ENCODE measurements at regions not wholly inside any gene's neighbourhood (a gene's known extent, or its start where the extent isn't known, plus 50 kb on each side); places are given as distances from the start of the nearest gene placed in this dataset.

DNA sequence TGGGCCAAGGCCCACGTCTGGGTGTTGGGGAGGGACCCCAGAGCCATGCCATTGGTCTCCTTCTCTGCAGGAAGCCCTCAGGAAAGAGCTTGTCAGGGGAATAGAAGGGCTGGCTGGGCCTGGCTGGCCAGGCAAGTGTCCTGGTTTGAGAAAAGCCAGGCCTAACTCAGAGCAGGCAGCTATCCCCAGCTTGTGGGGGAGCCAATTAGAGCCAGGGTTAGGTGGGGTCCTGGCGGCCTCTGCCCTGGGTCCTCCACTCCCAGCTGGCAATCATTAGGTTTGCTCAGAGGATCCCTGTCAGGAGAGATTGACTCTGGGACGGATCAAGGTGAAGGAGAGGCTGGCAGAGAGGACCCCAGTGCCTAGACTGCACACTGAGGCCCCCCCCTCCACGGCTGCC is 64.8 kb downstream of the PJA1 start:
- no peaks in the 10 kb centered on the region for H3K36me3 ChIP-seq (ENCODE audit: control insufficient read depth in 2 of 2, insufficient read depth in 2 of 2, low read length in 1 of 2)
- no peak overlapping the region for H3K27ac ChIP-seq (ENCODE audit: control insufficient read depth, insufficient read depth)
- H4K20me1 ChIP-seq (ENCODE audit: control insufficient read depth, insufficient read depth): no peaks in the 10 kb centered on the region
- no peak overlapping the region for H2AFZ ChIP-seq (ENCODE audit: control insufficient read depth, low read depth, low read length)
- RAD21 ChIA-PET (ENCODE audit: unreplicated experiment): no interaction called here
- H3K4me1 ChIP-seq (ENCODE audit: control insufficient read depth, insufficient read depth, low read length): no peaks in the 10 kb centered on the region
- no peak overlapping the region for H3K4me2 ChIP-seq (ENCODE audit: control insufficient read depth, insufficient read depth)
- WGBS (ENCODE audit: insufficient coverage, insufficient replicate concordance, low lambda C conversion rate, missing lambda C conversion rate): 2% methylated on average over 4 of the region's 4 CpGs
- H3K4me3 ChIP-seq: no peak overlapping the region
- ATAC-seq: no peak
- no peak for FAIRE-seq
- SMC1A ChIA-PET (ENCODE audit: uncharacterized antibody, unreplicated experiment): no interaction called here
- TF ChIP-seq ZNF207 (IDR thresholded peaks at IDR 0.05; ENCODE audit: borderline replicate concordance) (no peak), TBL1XR1 (IDR thresholded peaks at IDR 0.05; ENCODE audit: low read depth, low read length) (no peak), PML (IDR thresholded peaks at IDR 0.05; ENCODE audit: low read length) (no peak), PAX8 (IDR thresholded peaks at IDR 0.05) (no peak), NRF1 (conservative IDR thresholded peaks at IDR 0.05; ENCODE audit: low read depth, low read length) (no peak), CBX3 (IDR thresholded peaks at IDR 0.05; ENCODE audit: borderline replicate concordance, low read depth) (no peak), CREB1 (IDR thresholded peaks at IDR 0.05; ENCODE audit: low read depth) (no peak), HDGF (IDR thresholded peaks at IDR 0.05) (no peak), ATF7 (IDR thresholded peaks at IDR 0.05; ENCODE audit: low read depth) (no peak), TCF12 (IDR thresholded peaks at IDR 0.05; ENCODE audit: low read depth, low read length) (no peak), SREBF2 (IDR thresholded peaks at IDR 0.05; ENCODE audit: low read length) (no peak), RFX5 (IDR thresholded peaks at IDR 0.05; ENCODE audit: low read depth, low read length) (no peak), NFYB (IDR thresholded peaks at IDR 0.05; ENCODE audit: insufficient read depth, low read depth, low read length) (no peak), RB1 (IDR thresholded peaks at IDR 0.05; ENCODE audit: borderline replicate concordance) (no peak), BMI1 (IDR thresholded peaks at IDR 0.05; ENCODE audit: borderline replicate concordance) (no peak)
- TF ChIP-seq, protein P1, sequence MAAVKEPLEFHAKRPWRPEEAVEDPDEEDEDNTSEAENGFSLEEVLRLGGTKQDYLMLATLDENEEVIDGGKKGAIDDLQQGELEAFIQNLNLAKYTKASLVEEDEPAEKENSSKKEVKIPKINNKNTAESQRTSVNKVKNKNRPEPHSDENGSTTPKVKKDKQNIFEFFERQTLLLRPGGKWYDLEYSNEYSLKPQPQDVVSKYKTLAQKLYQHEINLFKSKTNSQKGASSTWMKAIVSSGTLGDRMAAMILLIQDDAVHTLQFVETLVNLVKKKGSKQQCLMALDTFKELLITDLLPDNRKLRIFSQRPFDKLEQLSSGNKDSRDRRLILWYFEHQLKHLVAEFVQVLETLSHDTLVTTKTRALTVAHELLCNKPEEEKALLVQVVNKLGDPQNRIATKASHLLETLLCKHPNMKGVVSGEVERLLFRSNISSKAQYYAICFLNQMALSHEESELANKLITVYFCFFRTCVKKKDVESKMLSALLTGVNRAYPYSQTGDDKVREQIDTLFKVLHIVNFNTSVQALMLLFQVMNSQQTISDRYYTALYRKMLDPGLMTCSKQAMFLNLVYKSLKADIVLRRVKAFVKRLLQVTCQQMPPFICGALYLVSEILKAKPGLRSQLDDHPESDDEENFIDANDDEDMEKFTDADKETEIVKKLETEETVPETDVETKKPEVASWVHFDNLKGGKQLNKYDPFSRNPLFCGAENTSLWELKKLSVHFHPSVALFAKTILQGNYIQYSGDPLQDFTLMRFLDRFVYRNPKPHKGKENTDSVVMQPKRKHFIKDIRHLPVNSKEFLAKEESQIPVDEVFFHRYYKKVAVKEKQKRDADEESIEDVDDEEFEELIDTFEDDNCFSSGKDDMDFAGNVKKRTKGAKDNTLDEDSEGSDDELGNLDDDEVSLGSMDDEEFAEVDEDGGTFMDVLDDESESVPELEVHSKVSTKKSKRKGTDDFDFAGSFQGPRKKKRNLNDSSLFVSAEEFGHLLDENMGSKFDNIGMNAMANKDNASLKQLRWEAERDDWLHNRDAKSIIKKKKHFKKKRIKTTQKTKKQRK (IDR thresholded peaks at IDR 0.05; ENCODE audit: low read depth, low read length): no peak
- no peak for DNase-seq (ENCODE audit: low read depth, low spot score)
- no peaks in the 10 kb centered on the region for H3K9me3 ChIP-seq (replicated peaks; ENCODE audit: control insufficient read depth, insufficient read depth, low read length)
- POLR2A ChIA-PET: no interaction called here
- H3K9ac ChIP-seq (ENCODE audit: control insufficient read depth, insufficient read depth, low read length): no peak overlapping the region
- in situ Hi-C loops (cut with MboI) (no loop called here), intact Hi-C loops (cut with micrococcal nuclease; ENCODE audit: unreplicated experiment) (no loop called here)
- H3K79me2 ChIP-seq (ENCODE audit: control insufficient read depth, insufficient read depth, low read length): no peaks in the 10 kb centered on the region
- H3K27me3 ChIP-seq (replicated peaks in 1 of 2; ENCODE audit: control insufficient read depth in 2 of 2, insufficient read depth in 2 of 2, low read length in 1 of 2): no peaks in the 10 kb centered on the region; a peak in 1 of 4 replicates
- CTCF ChIA-PET: no interaction called here
- BruUV-seq (replicated peaks): no TSS peak

Data from GM12878 (cell line).